DMS79 (cell line): ENCODE measurements at regions not wholly inside any gene's neighbourhood (a gene's known extent, or its start where the extent isn't known, plus 50 kb on each side); places are given as distances from the start of the nearest gene placed in this dataset.

Source experiments
- DNase-seq: peaks from one replicate; lab custom pipeline; 2025; lab: John Stamatoyannopoulos, UW

GRCh38 chr3:150161011-150161410 is 190.3 kb upstream of the PFN2 start:
- DNase-seq: no peak

DNA sequence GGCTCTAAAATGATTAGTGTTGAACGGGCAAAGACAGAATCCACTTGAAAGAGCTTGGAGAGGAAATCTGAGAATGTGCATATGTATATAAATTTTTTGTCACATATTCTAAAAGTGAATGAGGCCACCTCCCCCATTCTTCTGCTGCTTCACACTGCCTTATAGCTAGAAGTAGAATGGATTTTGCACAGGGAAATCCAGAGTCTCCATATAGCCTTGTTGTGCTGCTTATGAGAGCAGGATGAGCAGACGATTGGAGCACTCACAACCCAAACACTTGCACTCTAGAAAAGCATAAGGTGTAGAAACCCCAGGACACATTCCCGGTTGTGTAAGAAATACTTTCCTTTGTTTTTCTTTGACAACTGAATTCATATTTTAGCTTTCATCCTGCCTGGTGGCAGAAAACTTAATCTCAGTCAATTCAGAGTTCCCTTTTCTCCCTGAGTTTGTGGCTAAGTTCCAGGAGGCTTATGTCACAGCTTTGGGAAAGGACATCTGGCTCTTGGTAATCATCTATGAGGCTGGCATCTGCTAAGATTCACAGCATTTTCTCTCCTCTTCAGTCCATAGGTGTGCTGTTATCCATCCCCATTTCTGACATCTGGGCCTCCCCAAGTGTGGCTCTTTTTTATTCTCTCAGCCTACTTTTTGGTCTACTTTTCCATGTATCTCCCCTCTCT is 188.4 kb upstream of the PFN2 start:
- DNase-seq: no peak

GRCh38 chr3:150152567-150152966 is 181.9 kb upstream of the PFN2 start:
- DNase-seq: no peak

GRCh38 chr3:150150633-150151032 is 179.9 kb upstream of the PFN2 start:
- no peak for DNase-seq

DNA sequence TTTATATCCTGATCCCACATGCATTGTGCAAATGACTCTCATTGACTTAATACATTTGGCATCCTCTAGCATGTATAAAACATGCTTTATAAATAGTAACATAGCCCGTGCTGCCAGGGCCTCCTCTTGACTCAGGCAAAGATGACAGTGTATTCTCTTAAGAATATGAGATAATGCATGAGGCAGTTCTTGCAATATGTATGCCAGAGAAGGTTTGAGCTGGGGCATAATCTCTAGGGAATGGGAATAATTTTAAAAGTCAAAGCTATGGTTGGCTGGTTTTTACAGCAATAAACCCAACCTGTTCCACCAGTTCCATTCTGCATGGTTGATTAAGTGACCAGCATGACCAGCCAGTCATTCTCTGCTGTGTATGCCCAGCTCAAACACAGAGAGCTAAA is 179.0 kb upstream of the PFN2 start:
- DNase-seq: peak; percentile 92

DNA sequence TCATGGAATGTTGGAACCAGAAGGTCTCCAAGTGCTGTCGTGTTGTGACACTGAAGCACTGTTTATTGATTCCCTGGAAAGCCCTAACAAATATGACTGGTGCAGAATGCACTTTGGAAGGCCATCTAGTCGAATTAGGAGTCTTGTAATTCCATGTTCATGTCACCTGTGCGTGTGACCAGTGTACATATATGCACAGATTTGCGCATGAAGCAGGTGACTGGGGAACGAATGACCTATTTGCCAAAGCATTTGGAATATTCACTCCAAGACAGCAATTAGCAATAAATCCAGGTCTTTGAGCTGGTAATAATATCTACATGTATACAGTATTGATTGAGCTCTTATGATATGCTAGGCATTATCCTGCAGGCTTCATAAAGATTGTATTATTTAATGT is 177.5 kb upstream of the PFN2 start:
- no peak for DNase-seq

GRCh38 chr3:150147776-150148175 is 177.1 kb upstream of the PFN2 start:
- DNase-seq: peak; percentile 46

GRCh38 chr3:150146991-150147761 is 176.5 kb upstream of the PFN2 start:
- no peak for DNase-seq

DNA sequence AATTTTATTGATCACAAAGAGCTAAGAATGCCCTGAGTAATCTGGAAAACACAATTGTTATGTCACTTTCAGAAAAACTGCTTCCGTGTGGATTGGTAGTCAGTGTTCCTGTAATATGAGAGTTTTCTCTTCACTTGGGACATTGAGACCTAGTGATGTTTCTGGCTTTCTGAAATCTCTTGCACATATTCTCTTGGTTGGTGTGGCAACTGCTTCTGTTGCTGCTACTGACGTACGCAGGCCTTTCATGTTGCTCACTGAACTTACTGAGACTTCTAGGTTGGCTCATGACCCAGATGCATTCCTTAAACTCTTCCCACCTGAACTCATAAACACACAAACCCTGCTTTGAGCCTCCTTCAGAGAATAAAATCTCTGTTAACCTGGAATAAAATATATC is 175.0 kb upstream of the PFN2 start:
- DNase-seq: no peak

GRCh38 chr3:150144191-150144708 is 173.6 kb upstream of the PFN2 start:
- DNase-seq: no peak

- no peak for DNase-seq
These were observed 172.2 kb upstream of the PFN2 start for GRCh38 chr3:150142936-150143335.

DNA sequence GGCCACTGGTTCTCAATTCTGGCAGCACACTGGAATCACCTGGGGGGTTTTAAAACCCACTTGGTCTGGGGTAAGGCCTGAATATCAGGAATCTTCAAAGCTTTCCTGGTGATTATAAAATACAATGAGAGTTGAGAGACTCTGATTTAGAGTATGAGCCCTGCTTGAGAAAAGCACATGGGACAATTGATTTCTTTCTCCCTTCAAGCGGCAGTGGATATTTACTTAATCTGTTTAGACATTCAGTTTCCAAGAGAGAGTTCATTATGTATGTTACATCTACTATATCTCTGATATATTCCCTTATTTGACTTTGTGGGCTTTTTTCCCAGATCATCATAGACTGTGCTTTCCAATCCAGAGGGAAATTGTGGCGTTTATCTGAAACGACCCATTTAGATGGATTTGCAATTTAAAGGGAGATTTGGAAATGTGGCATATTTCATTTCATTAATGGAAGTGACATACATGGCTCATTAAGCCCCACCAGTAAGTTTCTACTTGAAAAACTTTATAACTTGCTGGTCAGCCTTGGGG is 171.2 kb upstream of the PFN2 start:
- no peak for DNase-seq

DNA sequence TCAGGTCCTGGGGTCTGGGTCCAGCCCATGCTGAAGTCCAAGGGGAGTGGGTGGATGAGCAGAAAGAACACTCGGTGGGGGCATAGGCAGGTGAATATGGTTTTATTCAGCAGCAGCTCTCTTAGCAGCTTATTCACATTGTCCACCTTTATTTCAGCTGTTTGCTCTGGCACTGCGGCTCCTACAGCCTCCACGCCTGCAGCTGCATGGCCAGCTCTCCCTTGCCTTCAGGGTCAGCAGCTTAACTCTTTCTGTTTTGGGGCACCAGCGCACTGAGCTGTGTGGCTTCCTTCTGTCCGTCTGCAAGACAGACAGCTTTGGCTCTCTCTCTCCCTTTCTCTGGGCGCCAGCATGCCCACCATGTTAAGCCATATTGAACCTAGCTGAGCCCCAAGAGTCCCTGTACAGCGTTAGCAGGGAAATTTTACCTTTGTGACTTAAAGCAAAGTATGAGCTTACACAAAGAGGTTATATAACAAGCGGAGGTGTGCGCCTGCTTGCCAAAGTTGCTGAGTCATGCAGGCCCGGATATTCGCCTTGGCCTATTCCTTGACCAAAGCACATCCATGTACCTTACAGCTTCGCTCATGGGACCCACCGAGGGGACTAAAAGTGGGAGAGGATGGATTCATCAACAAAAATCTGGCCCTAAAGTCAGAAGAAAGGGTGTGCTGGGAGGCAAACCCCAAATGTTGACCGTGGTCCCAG is 170.1 kb upstream of the PFN2 start:
- DNase-seq: no peak

- no peak for DNase-seq
These were observed 168.1 kb upstream of the PFN2 start for GRCh38 chr3:150138824-150139223.

DNA sequence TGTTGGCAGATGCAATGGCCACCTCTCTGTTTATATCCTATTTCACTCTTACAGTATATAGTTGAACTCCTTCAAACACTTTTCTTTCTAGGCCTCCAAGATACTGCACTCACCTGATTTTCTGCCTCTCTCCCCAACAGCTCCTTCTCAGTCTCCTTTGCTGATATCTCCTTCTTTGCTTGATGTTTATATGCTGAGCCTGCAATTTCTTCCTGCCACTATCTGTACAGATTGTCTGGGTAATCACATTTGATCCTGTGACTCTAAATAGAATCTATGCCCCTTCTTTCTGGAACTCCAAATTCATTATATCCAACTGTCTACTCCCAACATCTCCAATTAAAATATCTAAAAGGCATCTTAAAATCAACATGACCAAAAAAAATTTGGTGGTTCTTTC is 165.5 kb upstream of the PFN2 start:
- DNase-seq: no peak

DNA sequence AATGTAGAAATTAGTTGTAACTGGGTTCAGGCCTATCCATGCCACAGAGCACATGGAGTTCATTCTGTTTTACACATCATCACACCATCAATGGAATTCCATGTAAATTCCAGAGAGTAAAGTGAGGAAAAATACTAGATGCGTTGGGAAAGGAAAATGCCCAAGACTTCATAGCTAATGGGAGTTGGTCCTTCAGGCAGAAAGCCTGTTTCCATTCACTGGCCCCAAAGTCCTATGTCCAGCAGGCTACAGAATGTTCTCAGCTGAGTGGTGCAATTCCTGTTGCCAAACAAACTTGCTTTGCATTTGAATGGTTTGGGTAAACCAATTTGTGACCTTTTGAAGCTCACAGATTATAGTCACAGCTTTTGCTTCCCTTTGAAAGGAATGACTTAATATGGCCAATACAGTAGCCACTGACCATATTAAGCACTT is 164.6 kb upstream of the PFN2 start:
- no peak for DNase-seq

DNA sequence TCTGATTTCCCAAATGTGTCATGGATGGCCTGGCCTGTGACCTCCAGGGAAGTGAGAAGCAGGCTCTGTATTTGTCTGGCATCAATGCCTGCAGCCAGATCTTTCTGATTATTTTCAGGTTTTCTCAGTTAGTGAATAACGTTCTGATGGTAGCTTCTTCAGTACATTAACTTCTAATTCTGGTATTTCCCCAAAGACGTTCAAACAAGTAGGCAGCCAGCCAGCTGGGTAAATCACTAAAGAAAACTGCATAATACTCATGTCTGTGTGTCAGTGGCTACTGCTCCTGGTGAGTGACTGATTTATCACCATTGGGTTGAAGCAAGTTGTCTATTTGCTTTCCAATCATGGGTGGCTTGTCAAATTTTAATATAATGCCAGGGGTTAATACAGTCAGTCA is 162.6 kb upstream of the PFN2 start:
- no peak for DNase-seq

- DNase-seq: no peak
These were observed 161.5 kb upstream of the PFN2 start for GRCh38 chr3:150132101-150132749.

DNA sequence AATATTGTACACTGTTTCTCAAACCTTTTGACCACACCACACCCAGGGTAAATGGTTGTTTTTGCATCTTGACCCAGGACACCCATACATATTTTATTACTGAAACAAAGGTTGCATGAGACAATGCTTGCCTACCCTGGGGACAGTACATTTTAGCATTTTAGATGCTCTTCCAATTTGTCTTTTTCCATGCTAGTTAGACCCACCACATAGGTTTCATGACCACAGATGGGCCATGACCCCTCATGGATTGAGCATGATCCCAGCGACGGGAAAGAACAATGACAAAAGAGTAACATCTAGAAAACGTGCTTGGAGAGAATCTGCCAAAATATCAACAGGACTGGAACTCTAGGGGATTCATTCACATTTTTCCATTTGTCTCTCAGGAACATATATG is 161.0 kb upstream of the PFN2 start:
- DNase-seq: no peak

GRCh38 chr3:150130404-150131100 is 159.9 kb upstream of the PFN2 start:
- peak; percentile 46 for DNase-seq

GRCh38 chr3:150129166-150129565 is 158.5 kb upstream of the PFN2 start:
- DNase-seq: no peak
